Cardiac fibroblast (primary cell): ENCODE measurements at regions not wholly inside any gene's neighbourhood (a gene's known extent, or its start where the extent isn't known, plus 50 kb on each side); places are given as distances from the start of the nearest gene placed in this dataset.

Experiments used
- DNase-seq, 2 donors: peaks; one replicate each; pipeline versions ENCODE4 v3.0.0 to v3.0.0-alpha.2; 2010; ENCODE audit warnings: low read depth in 2 of 2
- H3K4me3 ChIP-seq, 2 donors: replicated peaks in 1 of 2; 1 replicate in 1 of 2; 2 replicates in 1 of 2; pipeline ENCODE4 v1.5.1; 2011; ENCODE audit warnings: low read depth in 2 of 2, low read length in 2 of 2, mild to moderate bottlenecking in 2 of 2, moderate library complexity in 1 of 2
- TF ChIP-seq, protein P1 (sequence below): IDR thresholded peaks from one replicate; pipeline ENCODE4 v1.5.1; 2011; ENCODE audit warnings: low read depth, mild to moderate bottlenecking, low read length, inconsistent platforms

DNA sequence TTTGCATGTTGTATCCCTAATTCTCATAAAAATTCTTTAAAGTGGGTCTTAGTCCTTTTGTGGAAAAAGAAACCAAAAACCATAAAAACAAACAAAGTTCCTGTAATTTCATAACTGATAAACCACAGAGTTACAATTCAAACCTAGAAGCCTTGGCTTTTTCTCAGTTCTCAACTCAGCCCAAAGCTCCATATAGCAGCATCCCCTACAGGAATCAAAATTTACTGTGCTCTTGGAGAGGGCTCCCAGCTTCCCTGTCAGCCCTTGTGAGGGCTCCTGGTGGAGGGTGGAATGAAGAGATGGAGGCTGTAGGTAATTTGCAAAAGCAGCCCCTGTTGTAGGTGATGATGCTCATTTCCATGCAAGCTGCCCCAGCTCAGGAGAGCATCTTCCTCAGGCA lies 506.1 kb upstream of the KIRREL3 start:
- TF ChIP-seq, protein P1, sequence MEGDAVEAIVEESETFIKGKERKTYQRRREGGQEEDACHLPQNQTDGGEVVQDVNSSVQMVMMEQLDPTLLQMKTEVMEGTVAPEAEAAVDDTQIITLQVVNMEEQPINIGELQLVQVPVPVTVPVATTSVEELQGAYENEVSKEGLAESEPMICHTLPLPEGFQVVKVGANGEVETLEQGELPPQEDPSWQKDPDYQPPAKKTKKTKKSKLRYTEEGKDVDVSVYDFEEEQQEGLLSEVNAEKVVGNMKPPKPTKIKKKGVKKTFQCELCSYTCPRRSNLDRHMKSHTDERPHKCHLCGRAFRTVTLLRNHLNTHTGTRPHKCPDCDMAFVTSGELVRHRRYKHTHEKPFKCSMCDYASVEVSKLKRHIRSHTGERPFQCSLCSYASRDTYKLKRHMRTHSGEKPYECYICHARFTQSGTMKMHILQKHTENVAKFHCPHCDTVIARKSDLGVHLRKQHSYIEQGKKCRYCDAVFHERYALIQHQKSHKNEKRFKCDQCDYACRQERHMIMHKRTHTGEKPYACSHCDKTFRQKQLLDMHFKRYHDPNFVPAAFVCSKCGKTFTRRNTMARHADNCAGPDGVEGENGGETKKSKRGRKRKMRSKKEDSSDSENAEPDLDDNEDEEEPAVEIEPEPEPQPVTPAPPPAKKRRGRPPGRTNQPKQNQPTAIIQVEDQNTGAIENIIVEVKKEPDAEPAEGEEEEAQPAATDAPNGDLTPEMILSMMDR, result no peak
- H3K4me3 ChIP-seq, result no peak overlapping the region
- DNase-seq, result no peak

DNA sequence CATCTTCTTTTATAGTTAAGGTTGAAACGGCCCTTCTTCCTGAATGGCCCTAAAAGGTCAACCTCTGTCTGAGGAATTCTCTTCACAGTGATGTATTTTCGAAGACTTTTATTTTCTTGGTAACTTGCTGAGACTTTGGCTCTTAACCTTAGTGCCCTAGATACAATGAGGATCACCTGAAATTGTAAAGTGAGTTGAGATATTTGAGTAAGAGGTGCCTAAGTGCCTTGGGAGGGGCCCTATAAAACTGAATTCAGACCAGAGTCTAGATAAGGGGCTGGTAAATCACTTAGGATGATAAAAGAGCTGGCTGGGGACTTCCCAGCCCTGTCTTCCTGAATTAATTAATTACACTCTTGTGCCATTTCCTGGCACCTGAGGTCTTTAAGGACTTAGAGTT lies 505.6 kb upstream of the KIRREL3 start:
- TF ChIP-seq, protein P1, result no peak
- H3K4me3 ChIP-seq, result no peak overlapping the region
- no peak for DNase-seq

DNA sequence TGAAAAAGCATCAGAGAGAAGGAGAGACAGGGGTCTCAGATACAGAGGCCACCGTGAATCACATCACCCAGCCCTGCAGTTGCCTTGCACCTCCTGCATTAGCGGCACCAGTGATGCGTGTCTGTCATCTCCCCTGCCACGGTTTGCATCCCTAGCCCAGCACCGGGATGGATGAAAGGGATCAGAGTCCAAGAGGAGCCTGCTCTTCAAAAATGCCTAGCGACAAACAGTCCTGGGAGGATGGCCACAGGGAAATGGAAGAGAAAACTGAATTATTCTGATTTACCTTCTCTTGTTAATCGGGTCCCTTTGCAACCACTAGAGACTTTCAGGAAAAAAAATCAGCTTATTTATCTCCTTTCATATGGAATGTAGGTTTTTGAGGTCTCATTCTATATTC lies 495.6 kb upstream of the KIRREL3 start:
- no peak for DNase-seq
- H3K4me3 ChIP-seq, result no peak overlapping the region
- TF ChIP-seq, protein P1, result no peak

DNA sequence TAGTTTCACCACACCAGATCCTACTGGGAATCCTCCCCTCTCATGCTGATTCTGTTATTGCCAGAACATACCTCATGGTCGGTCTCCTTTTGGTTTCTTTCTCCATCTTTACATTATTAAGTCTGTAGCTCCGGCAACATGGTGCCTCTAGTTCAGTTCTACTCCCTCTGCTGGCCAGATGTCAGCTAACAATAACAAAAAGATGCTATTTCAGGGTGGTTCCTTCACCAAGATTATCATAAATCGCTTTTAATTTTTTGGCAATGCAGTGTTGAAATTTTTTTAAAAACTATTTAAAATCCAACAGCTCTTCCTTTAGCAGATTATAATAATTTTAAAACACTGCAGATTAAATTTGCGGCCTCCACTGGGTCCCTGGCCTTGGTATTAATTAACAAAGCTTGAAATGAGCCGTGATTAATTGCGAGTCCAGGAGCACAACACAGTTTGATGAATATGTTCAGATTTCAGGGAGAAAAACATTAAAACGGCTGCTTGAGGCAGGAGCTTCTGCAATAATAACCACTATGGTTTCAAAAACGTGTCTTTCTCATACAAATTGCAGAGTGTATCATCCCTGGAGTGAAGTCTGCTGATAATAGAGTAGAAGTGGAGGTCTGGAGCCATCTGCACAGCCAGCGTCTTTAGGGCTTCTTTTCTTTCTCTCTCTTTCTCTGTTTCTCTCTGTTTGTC lies 492.9 kb upstream of the KIRREL3 start:
- peak in 1 of 2 donors; percentile 25 for DNase-seq
- no peak overlapping the region for H3K4me3 ChIP-seq
- TF ChIP-seq, protein P1, result peak; percentile 35

DNA sequence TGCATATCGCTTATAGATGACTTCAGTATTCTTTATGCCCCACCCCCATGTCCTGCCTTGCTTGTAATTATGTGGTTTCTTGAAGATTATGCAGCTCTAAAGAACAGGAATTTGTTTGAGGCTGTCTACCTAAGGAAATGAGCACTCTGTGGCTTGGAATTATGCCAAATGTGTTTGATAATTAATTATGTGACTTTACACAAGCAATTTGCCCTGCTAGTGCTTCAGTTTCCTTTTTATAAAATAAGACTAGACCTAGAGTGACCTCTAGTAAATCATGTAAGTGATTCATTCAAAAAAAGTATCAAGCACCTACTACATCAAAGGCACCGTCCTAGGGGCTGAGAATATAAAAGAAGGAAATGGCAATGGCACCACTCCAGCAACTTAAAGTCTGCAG lies 491.5 kb upstream of the KIRREL3 start:
- H3K4me3 ChIP-seq, result no peak overlapping the region
- TF ChIP-seq, protein P1, result no peak
- DNase-seq, result no peak

DNA sequence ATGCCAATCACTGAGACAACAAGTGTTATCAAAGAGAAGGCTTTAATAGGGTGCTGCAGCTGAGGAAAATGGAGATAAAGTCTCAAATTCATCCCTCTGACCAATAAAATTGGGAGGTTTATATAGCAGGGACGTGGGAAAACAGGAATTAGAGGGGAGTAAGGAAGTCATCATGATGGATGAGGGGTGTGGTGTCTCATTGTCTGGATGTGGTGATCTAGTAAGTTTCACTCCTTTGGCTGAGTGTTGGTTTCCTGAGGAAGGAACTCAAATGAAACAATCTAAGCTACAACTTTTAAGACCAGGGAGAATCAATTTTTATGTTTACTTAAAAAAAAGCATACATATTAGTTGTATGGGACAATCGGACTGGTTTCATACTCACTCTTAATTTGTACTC lies 491.0 kb upstream of the KIRREL3 start:
- TF ChIP-seq, protein P1, result no peak
- DNase-seq, result no peak
- no peak overlapping the region for H3K4me3 ChIP-seq

DNA sequence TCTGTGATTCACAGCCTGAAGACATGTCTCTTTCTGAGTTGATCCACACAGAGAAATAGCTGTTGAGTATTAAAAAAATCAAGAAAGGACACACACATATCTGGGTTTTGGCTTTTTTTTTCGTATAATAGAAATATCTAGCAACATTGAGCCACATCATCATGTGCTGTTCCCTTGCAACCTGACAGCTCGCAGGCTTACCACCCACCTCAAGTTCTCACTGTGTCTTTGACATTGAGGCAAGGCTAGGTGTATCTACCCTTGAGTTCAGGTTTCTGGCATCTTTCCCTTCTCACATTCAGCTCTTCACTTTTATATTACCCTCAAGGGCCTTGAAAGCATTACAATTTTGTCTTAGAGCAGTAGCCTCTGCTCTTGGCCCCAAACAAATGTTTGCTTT lies 490.3 kb upstream of the KIRREL3 start:
- H3K4me3 ChIP-seq, result no peak overlapping the region
- TF ChIP-seq, protein P1, result no peak
- DNase-seq, result no peak
